ENCODE measurements at regions not wholly inside any gene's neighbourhood (a gene's known extent, or its start where the extent isn't known, plus 50 kb on each side); places are given as distances from the start of the nearest gene placed in this dataset.

DNA sequence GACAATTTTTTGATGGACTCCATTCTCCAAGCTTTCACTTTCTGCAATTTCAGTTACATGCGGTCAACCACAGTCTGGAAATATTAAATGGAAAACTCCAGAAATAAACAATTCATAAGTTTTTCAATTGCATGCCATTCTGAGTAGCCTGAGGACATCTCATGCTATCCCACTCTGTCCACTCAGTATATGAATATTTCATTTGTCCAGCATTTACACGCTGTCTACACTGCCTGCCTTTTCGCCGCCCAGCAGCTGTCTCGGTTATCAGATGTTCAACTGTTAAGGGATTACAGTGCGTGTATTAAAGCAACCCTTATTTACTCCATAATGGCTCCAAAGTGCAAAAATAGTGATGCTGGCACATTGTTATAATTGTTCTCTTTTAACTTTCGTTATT, 116.3 kb downstream of the ADSS2 start:
- DNase-seq, result no peak
- TF ChIP-seq POLR2A (IDR thresholded peaks at IDR 0.05; ENCODE audit: low read length) (no peak), GATA1 (IDR thresholded peaks at IDR 0.05; ENCODE audit: low read depth, low read length) (no peak)

DNA sequence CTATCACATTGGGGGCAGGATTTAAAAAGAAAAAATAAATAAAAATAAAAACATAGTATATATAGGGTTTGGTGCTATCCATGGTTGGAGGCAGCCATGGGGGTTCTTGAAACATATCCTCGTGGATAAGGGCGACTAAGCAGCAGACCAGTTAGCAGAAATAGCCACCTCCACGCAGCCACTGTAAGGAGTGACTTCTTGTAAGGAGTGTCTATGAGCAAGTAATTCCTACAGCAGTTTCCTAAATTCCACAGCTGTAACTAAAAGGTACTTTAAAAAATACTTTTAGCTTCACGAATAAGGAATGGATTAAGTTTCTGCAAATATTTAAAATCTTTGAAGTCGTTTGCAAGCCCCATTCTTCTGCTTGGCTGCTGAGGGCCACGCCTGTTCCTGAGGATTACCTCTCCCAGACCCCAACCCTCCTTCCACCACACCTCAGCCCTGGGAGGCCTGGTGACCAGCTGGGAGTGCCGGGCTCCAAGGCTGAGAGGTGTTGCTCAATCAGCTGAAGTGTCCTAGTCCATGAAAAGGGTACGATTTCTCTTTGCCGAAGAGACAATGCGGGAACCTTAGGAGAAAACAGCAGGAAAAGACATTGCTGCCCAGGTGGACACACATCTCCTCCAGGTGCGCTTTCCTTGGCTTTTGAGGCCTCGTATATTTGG, 115.3 kb downstream of the ADSS2 start:
- no peak for TF ChIP-seq GATA1 (IDR thresholded peaks at IDR 0.05; ENCODE audit: low read depth, low read length)
- TF ChIP-seq POLR2A (IDR thresholded peaks at IDR 0.05; ENCODE audit: low read length), result no peak
- DNase-seq, result no peak

DNA sequence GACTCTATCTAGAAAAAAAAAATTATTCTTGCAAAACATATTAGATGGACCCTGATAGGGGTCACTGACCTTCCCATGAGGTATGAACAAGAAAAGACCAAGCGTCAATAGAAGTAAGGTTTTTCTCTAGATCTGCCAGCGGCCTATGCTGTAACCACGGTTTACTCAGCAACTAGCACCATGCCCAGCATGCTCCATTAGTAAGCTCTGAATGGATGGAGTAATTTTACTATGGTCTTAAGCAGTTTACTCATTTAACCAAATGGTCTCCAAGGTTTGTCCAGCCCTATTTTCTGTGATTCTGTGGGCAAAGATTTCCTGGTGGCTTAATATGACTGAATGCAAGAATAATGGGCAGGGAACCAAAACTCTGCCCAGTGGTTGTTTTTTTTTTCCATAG, 113.9 kb downstream of the ADSS2 start:
- TF ChIP-seq GATA1 (IDR thresholded peaks at IDR 0.05; ENCODE audit: low read depth, low read length) (no peak), POLR2A (IDR thresholded peaks at IDR 0.05; ENCODE audit: low read length) (no peak)
- no peak for DNase-seq

DNA sequence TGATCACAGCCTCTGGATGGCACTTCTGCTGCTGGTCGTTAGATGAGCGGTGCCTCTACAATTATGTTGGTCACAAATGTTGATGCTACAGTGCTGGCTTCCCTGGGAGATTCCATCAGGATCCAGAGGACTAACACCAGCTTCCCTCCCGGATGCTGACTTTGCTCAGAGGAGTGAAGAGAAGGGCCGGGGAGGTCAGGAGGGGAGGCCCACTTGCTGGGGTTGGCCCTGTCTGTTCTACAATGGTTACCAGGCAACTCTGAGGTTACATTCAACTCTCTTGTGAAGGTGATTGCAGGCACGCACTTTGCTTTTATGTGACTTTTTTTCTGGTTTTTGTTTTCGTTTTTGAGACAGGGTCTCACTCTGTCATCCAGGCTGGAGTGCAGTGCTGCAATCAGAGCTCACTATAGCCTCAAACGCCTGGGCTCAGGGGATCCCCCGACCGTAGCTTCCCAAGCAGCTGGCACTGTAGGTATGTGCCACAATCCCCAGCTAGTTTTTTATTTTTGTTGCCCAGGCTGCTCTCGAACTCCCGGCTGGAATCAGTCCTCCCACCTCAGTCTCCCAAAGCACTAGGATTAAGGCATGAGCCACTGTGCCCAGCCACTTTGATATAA, 112.5 kb downstream of the ADSS2 start:
- TF ChIP-seq POLR2A (IDR thresholded peaks at IDR 0.05; ENCODE audit: low read length) (no peak), GATA1 (IDR thresholded peaks at IDR 0.05; ENCODE audit: low read depth, low read length) (no peak)
- DNase-seq, result no peak

DNA sequence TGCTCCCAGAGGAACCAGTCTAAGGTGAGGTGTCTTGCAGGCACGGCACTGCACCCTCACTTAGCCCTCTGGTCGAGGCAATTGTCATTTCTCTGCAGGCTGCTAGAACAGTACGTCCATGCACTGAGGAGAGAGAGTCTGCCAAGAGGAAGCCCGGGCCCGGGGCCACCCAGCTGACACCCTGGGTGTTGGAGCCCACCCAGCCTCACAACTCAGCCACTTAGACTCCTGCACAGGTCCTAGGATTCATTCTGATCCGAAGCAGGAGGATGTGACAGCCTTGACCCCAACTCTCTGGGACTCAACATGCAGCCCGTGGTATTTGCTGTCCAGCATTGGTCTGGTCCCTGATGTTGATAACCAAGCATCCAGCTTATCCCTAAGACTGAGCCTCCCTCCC, 111.9 kb downstream of the ADSS2 start:
- no peak for DNase-seq
- TF ChIP-seq GATA1 (IDR thresholded peaks at IDR 0.05; ENCODE audit: low read depth, low read length) (no peak), POLR2A (IDR thresholded peaks at IDR 0.05; ENCODE audit: low read length) (no peak)

DNA sequence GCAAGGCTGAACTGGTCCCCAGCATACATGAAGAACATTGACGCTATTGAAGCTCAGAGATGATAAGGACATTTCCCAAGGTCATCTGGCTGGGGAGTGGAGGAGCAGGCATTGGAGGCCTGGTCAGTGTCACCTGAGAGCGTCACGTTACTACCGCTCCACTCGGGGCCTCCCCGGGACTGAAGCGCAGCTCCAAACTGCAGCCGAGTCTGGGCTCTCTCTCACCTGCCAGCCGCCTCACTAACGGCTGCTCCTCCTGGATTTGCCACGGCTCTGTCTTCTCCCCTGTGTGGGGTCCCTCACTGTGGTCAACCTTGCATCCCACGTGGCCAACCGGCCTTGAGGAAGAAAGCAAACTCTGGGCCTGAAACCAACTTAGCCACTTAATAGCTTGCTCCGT, 111.3 kb downstream of the ADSS2 start:
- TF ChIP-seq GATA1 (IDR thresholded peaks at IDR 0.05; ENCODE audit: low read depth, low read length) (no peak), POLR2A (IDR thresholded peaks at IDR 0.05; ENCODE audit: low read length) (no peak)
- no peak for DNase-seq

GRCh38 chr1:244341455-244342450, 110.0 kb downstream of the ADSS2 start:
- TF ChIP-seq GATA1 (IDR thresholded peaks at IDR 0.05; ENCODE audit: low read depth, low read length), result no peak
- TF ChIP-seq POLR2A (IDR thresholded peaks at IDR 0.05; ENCODE audit: low read length), result no peak
- no peak for DNase-seq

GRCh38 chr1:244344001-244344400, 107.7 kb downstream of the ADSS2 start:
- no peak for DNase-seq
- no peak for TF ChIP-seq POLR2A (IDR thresholded peaks at IDR 0.05; ENCODE audit: low read length)
- TF ChIP-seq GATA1 (IDR thresholded peaks at IDR 0.05; ENCODE audit: low read depth, low read length), result no peak

DNA sequence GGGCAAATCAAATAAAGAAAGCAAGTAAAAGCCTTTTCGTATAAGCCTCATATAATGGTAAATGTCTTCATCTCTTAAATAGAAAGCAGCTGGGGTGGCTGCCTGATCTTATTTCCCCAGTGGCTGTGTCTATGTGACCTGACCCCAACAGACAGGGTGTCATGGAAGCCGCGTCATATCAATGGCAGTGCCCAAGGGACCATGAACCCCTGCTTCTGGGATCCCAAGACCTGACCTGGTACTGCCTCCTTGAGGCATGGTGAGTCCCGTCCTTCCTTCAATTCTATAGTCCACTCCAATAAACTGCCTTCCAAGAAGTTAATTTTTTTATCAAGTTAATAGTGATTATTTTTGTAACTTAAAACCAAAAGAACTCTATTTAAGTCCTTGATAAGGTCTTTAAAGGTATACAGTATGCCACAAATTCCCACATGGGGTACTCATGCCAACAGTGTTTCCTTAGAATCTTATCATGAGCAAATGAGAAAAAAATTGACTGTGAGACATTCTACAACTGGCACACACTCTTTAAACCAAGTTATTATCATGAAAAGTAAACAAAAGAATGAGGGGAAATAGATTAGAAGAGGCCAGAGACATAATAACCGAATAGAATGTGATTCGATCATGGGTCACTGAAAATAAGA, 104.6 kb downstream of the ADSS2 start:
- TF ChIP-seq POLR2A (IDR thresholded peaks at IDR 0.05; ENCODE audit: low read length), result no peak
- TF ChIP-seq GATA1 (IDR thresholded peaks at IDR 0.05; ENCODE audit: low read depth, low read length), result no peak
- no peak for DNase-seq

GRCh38 chr1:244347942-244348341, 103.8 kb downstream of the ADSS2 start:
- no peak for DNase-seq
- TF ChIP-seq GATA1 (IDR thresholded peaks at IDR 0.05; ENCODE audit: low read depth, low read length), result no peak
- TF ChIP-seq POLR2A (IDR thresholded peaks at IDR 0.05; ENCODE audit: low read length), result no peak

- DNase-seq, result no peak
- TF ChIP-seq POLR2A (IDR thresholded peaks at IDR 0.05; ENCODE audit: low read length) (no peak), GATA1 (IDR thresholded peaks at IDR 0.05; ENCODE audit: low read depth, low read length) (no peak)
Measured at GRCh38 chr1:244349103-244349531, 102.6 kb downstream of the ADSS2 start.

- no peak for DNase-seq
- TF ChIP-seq GATA1 (IDR thresholded peaks at IDR 0.05; ENCODE audit: low read depth, low read length) (no peak), POLR2A (IDR thresholded peaks at IDR 0.05; ENCODE audit: low read length) (no peak)
Measured at GRCh38 chr1:244349581-244350001, 102.1 kb downstream of the ADSS2 start.

- TF ChIP-seq POLR2A (IDR thresholded peaks at IDR 0.05; ENCODE audit: low read length), result no peak
- no peak for TF ChIP-seq GATA1 (IDR thresholded peaks at IDR 0.05; ENCODE audit: low read depth, low read length)
- no peak for DNase-seq
Measured at GRCh38 chr1:244350027-244350426, 101.7 kb downstream of the ADSS2 start.

Measured in erythroblast (primary cell).